ENCODE measurements at regions not wholly inside any gene's neighbourhood (a gene's known extent, or its start where the extent isn't known, plus 50 kb on each side); places are given as distances from the start of the nearest gene placed in this dataset.

DNA sequence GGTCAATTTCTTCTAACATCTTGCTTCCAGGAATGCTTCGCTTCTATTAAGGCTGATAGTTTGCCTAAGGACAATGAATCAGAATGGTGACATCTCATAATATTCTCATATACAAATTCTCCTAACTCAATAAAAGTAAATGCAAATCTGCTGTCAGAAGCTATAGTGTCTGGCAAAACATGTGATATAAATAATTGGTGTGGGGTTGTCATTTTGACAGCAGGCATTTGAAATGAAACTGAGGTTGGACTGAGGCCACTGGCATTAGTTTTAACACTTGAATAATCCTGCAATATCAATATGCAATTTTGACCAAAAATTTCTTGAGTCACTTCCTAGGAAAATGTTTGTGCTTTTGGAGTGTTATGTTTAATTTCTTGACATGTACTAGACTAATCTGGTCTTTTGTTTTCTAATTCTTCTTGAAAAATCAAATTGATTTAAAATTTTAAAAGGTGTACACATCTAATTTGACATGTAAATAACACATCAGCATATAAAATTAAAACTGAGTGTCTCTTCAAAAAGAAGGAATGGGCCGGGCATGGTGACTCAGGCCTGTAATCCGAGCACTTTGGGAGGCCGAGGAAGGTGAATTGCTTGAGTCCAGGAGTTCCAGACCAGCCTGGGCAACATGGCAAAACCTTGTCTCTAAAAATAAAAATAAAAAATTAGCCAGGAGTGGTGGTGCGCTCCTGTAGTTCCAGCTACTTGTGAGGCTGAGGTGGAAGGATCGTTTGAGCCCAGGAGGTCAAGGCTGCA is 92.3 kb upstream of the BTG1 start:
- no peak for TF ChIP-seq EZH2 (IDR thresholded peaks at IDR 0.05)
- TF ChIP-seq, protein P1, sequence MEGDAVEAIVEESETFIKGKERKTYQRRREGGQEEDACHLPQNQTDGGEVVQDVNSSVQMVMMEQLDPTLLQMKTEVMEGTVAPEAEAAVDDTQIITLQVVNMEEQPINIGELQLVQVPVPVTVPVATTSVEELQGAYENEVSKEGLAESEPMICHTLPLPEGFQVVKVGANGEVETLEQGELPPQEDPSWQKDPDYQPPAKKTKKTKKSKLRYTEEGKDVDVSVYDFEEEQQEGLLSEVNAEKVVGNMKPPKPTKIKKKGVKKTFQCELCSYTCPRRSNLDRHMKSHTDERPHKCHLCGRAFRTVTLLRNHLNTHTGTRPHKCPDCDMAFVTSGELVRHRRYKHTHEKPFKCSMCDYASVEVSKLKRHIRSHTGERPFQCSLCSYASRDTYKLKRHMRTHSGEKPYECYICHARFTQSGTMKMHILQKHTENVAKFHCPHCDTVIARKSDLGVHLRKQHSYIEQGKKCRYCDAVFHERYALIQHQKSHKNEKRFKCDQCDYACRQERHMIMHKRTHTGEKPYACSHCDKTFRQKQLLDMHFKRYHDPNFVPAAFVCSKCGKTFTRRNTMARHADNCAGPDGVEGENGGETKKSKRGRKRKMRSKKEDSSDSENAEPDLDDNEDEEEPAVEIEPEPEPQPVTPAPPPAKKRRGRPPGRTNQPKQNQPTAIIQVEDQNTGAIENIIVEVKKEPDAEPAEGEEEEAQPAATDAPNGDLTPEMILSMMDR (IDR thresholded peaks at IDR 0.05), result no peak

All from neural progenitor cell (in vitro differentiated cells).